Nephron progenitor cell (in vitro differentiated cells): ENCODE measurements at regions not wholly inside any gene's neighbourhood (a gene's known extent, or its start where the extent isn't known, plus 50 kb on each side); places are given as distances from the start of the nearest gene placed in this dataset.

Experiments
- DNase-seq: peaks from one replicate; pipeline ENCODE4 v3.0.0; 2021
- H3K27ac Mint-ChIP-seq: 2 replicates; pipeline ENCODE4 v1.8.0; 2021; ENCODE audit warnings: mild to moderate bottlenecking, moderate library complexity, mixed read lengths
- H3K27me3 Mint-ChIP-seq: 2 replicates; pipeline ENCODE4 v1.8.0; 2021; ENCODE audit warnings: mild to moderate bottlenecking, low read depth, mixed read lengths; ENCODE audit not compliant: poor library complexity
- H3K36me3 Mint-ChIP-seq: 2 replicates; pipeline ENCODE4 v1.8.0; 2021; ENCODE audit warnings: low read depth, mixed read lengths
- H3K4me1 Mint-ChIP-seq: 2 replicates; pipeline ENCODE4 v1.8.0; 2021; ENCODE audit warnings: mixed read lengths
- H3K4me3 Mint-ChIP-seq: 2 replicates; pipeline ENCODE4 v1.8.0; 2021; ENCODE audit warnings: mild to moderate bottlenecking, moderate library complexity, mixed read lengths
- H3K9me3 Mint-ChIP-seq: 2 replicates; pipeline ENCODE4 v1.8.0; 2021; ENCODE audit warnings: mild to moderate bottlenecking, moderate library complexity, mixed read lengths
- TF ChIP-seq, protein P1 (sequence below): fragments of 200-600 bp; sonication (generic); IDR thresholded peaks from 2 replicates; pipeline ENCODE4 v1.5.0; 2021; ENCODE audit warnings: antibody characterized with exemption

DNA sequence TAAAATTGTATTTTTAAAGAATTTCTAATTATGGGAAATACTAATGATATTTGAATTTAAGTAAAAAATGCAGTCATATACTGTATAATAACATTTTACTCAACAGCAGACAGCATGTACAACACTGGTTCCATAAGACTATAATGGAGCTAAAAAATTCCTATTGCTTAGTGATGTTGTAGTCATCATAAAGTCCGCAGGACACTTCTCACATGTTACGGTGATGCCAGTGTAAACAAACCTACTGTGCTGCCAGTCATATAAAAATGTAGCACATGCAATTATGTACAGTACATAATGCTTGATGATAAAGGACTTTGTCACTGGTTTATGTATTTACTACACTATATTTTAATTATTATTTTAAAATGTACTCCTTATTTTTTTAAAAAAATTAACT, 629.3 kb downstream of the IPMK start:
- H3K9me3 Mint-ChIP-seq: no peaks in the 10 kb centered on the region
- no peaks in the 10 kb centered on the region for H3K36me3 Mint-ChIP-seq
- no peak for DNase-seq
- TF ChIP-seq, protein P1, sequence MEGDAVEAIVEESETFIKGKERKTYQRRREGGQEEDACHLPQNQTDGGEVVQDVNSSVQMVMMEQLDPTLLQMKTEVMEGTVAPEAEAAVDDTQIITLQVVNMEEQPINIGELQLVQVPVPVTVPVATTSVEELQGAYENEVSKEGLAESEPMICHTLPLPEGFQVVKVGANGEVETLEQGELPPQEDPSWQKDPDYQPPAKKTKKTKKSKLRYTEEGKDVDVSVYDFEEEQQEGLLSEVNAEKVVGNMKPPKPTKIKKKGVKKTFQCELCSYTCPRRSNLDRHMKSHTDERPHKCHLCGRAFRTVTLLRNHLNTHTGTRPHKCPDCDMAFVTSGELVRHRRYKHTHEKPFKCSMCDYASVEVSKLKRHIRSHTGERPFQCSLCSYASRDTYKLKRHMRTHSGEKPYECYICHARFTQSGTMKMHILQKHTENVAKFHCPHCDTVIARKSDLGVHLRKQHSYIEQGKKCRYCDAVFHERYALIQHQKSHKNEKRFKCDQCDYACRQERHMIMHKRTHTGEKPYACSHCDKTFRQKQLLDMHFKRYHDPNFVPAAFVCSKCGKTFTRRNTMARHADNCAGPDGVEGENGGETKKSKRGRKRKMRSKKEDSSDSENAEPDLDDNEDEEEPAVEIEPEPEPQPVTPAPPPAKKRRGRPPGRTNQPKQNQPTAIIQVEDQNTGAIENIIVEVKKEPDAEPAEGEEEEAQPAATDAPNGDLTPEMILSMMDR: no peak
- no peak overlapping the region for H3K27ac Mint-ChIP-seq
- H3K4me3 Mint-ChIP-seq: no peak overlapping the region
- H3K27me3 Mint-ChIP-seq: no peaks in the 10 kb centered on the region
- no peaks in the 10 kb centered on the region for H3K4me1 Mint-ChIP-seq

DNA sequence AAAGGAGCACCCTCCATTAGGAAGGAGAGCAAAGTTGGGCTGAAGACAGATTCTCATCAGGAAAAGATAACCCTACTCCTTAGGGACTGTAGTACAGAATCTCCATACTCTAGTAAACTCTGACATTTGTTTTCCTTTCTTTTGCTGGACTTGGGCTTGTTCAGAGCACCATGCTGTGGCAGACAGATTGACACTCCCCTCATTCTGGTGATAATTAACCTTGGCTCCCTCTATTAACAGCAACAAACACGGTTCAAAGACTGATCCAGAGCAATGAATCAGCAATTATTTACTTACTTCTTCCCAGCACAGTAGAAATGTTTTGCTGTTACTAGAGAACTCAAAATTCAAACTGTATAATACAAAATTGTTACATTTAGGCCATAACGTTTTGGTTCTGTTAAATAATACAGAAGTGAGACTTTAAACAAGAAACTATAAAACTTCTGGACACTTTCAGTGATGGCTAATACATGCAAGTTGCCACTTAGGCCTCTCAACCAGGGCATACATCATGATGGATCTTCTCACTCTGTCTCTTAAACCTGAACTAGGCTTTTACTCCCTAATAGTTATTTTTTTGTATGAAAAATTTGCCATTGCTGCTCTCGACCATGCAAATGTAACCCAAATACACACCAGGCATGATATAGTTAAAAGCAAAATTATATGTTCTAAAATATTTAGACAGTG, 639.0 kb downstream of the IPMK start:
- H3K9me3 Mint-ChIP-seq: no peaks in the 10 kb centered on the region
- TF ChIP-seq, protein P1: no peak
- H3K27ac Mint-ChIP-seq: no peak overlapping the region
- H3K36me3 Mint-ChIP-seq: no peaks in the 10 kb centered on the region
- H3K4me1 Mint-ChIP-seq: peaks cover 10% of the 10 kb centered on the region
- DNase-seq: no peak
- H3K27me3 Mint-ChIP-seq: no peaks in the 10 kb centered on the region
- no peak overlapping the region for H3K4me3 Mint-ChIP-seq

DNA sequence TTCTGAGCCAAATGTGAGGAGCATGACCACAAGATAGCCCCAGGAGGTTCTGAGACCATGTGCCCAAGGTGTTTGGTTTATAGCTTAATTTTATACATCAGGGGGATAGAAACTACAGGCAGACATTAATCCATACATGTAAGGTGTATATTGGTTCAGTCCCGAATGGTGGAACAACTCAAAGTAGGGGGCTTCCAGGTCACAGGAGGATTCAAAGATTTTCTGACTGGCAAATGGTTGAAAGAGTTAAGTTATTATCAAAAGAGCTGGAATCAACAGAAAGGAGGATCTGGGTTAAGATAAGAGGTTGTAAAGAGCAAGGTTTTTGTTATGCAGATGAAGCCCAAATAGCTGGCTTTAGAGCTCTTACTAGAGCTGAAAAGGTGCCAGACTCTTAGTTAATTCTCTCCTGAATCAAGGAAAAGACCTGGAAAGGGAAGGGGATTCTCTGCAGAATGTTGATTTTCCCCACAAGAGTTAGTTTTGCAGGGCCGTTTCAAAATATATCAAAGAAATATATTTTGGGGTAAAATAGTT, 640.0 kb downstream of the IPMK start:
- Mint-ChIP-seq H3K4me3 (no peak overlapping the region), H3K4me1 (peaks cover 10% of the 10 kb centered on the region), H3K27ac (peak overlapping the region; percentile 24), H3K36me3 (no peaks in the 10 kb centered on the region), H3K9me3 (no peaks in the 10 kb centered on the region), H3K27me3 (no peaks in the 10 kb centered on the region)
- TF ChIP-seq, protein P1: no peak
- DNase-seq: no peak

DNA sequence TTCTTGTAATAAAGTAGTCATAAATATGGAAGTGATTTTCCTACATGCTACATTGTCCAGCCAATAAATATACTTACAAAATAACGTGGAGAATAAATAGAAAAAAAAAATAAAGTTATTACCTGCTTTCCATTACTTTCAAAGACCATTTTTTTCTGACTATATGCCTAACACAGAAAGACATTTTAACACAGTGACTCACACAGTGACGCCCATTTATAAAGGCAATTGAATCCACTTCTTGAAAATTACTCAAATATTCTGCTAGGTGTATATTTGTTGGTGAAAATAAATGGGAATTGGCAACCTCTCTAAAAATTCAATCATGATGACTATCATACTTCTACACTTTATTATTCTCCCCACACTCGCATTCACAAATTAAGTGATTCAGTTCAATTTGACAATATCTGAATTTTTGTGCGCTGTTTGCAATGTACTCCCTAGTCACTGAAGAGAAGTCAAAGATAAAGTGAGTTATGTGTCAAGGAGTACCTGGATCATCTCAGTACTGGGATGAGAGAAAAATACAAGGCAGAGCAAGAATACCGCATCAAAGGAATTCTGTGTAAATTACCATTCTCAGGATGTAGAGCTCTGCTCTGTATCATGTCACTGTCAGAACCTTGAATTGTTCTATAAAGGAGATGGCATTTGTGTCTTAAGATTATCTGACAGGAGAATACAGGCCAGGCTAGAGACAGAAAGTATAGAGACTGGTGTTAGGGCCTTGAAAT, 642.7 kb downstream of the IPMK start:
- Mint-ChIP-seq H3K9me3 (no peaks in the 10 kb centered on the region), H3K36me3 (no peaks in the 10 kb centered on the region), H3K27me3 (no peaks in the 10 kb centered on the region), H3K4me3 (no peak overlapping the region), H3K27ac (no peak overlapping the region), H3K4me1 (peaks cover 10% of the 10 kb centered on the region)
- TF ChIP-seq, protein P1: no peak
- DNase-seq: no peak

DNA sequence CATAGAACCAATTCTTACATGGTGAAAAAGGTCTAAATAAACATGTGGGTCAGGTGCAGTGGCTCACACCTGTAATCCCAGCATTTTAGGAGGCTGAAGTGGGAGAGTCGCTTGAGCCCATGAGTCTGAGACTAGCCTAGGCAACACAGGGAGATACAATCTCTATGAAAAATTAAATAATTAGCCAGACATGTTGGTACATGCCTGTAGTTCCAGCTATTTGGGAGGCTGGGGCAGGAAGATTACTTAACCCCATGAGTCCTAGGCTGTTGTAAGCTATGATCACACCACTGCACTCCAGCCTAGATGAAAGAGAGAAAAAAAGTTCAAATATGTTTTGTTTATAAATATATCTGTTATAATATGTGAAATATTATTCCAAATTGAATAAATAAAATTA, 643.6 kb downstream of the IPMK start:
- peaks cover 10% of the 10 kb centered on the region for H3K4me1 Mint-ChIP-seq
- H3K4me3 Mint-ChIP-seq: no peak overlapping the region
- no peaks in the 10 kb centered on the region for H3K36me3 Mint-ChIP-seq

More for the DNA sequence above, 643.6 kb downstream of the IPMK start:
- DNase-seq: no peak
- Mint-ChIP-seq H3K27me3 (no peaks in the 10 kb centered on the region), H3K9me3 (no peaks in the 10 kb centered on the region), H3K27ac (no peak overlapping the region)
- TF ChIP-seq, protein P1: no peak
